Activated naive CD4-positive, alpha-beta T cell treated with anti-CD3 and anti-CD28 coated beads, Interleukin-2, amount 10 ng/mL, durations not matched to agents 7 days and 5 days (primary cell): ENCODE measurements at regions not wholly inside any gene's neighbourhood (a gene's known extent, or its start where the extent isn't known, plus 50 kb on each side); places are given as distances from the start of the nearest gene placed in this dataset.

Experiments used
- CTCF ChIA-PET: fragments of 350-600 bp; sonication (Branson Sonifier 250); formaldehyde crosslinking; loops from one replicate; lab custom pipeline; 2021; ENCODE audit warnings: antibody characterized with exemption; lab: Charles Lee
- DNase-seq: peaks from one replicate; pipeline ENCODE4 v3.0.0-alpha.2; 2020
- H3K27ac Mint-ChIP-seq: one replicate; pipeline ENCODE4 v1.8.0; 2021; ENCODE audit warnings: mild to moderate bottlenecking, moderate library complexity, mixed read lengths
- H3K27me3 Mint-ChIP-seq: one replicate; pipeline ENCODE4 v1.8.0; 2021; ENCODE audit warnings: mild to moderate bottlenecking, mixed read lengths
- H3K36me3 Mint-ChIP-seq: one replicate; pipeline ENCODE4 v1.8.0; 2021; ENCODE audit warnings: mixed read lengths
- H3K4me1 Mint-ChIP-seq: one replicate; pipeline ENCODE4 v1.8.0; 2021; ENCODE audit warnings: mixed read lengths
- H3K4me3 Mint-ChIP-seq: one replicate; pipeline ENCODE4 v1.8.0; 2021; ENCODE audit warnings: mild to moderate bottlenecking, moderate library complexity, mixed read lengths
- H3K9me3 Mint-ChIP-seq: one replicate; pipeline ENCODE4 v1.8.0; 2021; ENCODE audit warnings: mixed read lengths

DNA sequence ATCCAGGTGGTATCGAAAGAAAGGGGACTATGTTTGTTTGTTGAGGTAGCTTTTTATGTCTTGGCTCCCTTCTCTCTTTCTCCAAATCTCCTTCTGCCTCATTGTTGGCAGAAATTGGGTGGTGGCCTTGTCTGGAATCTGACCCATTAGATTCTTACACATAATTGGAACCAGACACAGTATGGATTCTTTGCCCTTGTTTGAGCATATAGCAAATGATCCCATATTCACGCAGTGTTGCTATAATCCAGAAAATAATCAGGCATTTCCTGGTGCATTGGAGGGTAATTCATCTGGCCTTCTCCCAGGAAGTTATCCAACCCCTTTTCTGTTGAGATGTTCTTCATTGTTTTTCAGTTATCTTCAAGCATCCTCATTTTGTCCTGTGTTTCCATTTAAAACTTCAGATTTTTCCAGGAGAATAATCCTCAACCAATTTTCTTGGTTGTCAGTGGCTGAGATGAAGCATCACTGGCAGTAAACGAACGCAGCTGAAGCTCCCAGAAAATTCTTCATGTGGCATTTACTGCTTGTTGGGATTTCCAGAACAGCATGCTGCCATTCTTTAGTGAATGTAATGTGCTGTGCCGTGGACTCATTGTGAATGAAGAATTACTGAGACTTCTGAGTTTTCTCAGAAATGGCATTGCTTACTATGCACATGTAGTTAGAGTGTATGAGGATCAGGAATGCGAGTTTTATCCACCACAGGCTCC lies 70.5 kb upstream of the NTRK2 start:
- Mint-ChIP-seq H3K27me3 (no peaks in the 10 kb centered on the region), H3K9me3 (peaks cover 7% of the 10 kb centered on the region), H3K4me1 (peaks cover 3% of the 10 kb centered on the region), H3K27ac (no peak overlapping the region), H3K36me3 (no peaks in the 10 kb centered on the region), H3K4me3 (no peak overlapping the region)
- CTCF ChIA-PET: no interaction called here
- no peak for DNase-seq

DNA sequence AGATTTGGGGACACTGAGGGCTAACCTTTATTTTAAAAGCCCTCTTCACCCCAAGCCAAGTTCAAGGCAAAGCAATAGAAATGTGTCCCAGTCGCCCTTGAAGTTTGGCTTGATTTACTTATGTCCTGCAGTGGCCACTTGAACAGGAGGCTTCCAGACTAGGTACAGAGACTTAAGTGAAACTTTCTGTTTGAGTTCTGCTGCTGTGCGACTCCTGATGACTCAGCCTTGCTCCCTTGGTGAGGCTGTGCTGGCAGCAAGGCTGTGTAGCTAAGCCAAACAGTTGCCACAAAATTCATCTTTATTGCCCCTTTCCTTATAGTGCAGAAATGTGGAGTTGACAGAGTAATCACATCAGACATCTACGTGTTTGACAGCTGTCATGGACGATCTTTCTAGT lies 68.8 kb upstream of the NTRK2 start:
- no peak for DNase-seq
- CTCF ChIA-PET: no interaction called here
- no peak overlapping the region for H3K27ac Mint-ChIP-seq
- no peak overlapping the region for H3K4me3 Mint-ChIP-seq
- H3K9me3 Mint-ChIP-seq: peaks cover 7% of the 10 kb centered on the region
- no peaks in the 10 kb centered on the region for H3K36me3 Mint-ChIP-seq
- peaks cover 3% of the 10 kb centered on the region for H3K4me1 Mint-ChIP-seq
- peaks cover 3% of the 10 kb centered on the region for H3K27me3 Mint-ChIP-seq

DNA sequence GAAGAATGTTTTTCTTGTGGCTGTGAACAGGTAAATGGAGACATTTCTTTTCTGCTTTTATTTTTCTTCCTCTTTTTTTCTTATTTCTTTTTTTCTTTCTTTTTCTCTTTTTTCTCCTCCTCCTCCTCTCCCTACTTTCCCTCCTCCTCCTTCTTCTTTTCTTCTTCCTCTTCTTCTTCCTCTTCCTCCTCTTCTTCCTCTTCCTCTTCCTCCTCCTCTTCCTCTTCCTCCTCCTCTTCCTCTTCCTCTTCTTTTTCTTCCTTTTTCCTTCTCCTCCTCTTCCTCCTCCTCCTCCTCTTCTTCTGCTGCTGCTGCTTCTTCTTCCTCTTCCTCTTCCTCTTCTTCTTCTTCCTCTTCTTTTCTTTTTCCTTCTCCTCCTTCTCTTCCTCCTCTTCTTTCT lies 65.3 kb upstream of the NTRK2 start:
- CTCF ChIA-PET: no interaction called here
- H3K27ac Mint-ChIP-seq: no peak overlapping the region
- no peak for DNase-seq
- peaks cover 3% of the 10 kb centered on the region for H3K27me3 Mint-ChIP-seq
- peaks cover 4% of the 10 kb centered on the region for H3K9me3 Mint-ChIP-seq
- H3K4me3 Mint-ChIP-seq: no peak overlapping the region
- no peaks in the 10 kb centered on the region for H3K36me3 Mint-ChIP-seq
- no peaks in the 10 kb centered on the region for H3K4me1 Mint-ChIP-seq

DNA sequence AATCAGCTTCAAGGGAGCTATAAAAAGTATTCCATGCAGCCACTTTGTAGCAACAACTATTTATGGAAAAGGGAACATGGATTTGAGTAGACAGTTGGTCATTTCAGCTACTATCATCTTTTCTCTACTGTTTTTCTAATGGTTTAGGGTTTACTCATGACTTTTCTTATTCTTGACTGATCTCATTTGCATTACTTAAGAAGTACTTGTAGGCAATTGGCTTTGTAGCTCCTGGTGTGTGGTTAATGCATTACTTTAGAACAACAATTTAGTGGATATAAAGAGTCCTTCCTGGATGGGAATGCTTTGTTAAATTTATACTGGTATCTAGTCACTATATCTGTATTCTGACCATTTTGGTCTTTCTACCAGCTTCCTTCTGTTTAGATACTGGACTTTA lies 59.8 kb upstream of the NTRK2 start:
- CTCF ChIA-PET: no interaction called here
- no peak for DNase-seq
- H3K27ac Mint-ChIP-seq: no peak overlapping the region
- no peaks in the 10 kb centered on the region for H3K36me3 Mint-ChIP-seq
- no peaks in the 10 kb centered on the region for H3K4me1 Mint-ChIP-seq
- H3K27me3 Mint-ChIP-seq: no peaks in the 10 kb centered on the region
- H3K9me3 Mint-ChIP-seq: no peaks in the 10 kb centered on the region
- H3K4me3 Mint-ChIP-seq: no peak overlapping the region

DNA sequence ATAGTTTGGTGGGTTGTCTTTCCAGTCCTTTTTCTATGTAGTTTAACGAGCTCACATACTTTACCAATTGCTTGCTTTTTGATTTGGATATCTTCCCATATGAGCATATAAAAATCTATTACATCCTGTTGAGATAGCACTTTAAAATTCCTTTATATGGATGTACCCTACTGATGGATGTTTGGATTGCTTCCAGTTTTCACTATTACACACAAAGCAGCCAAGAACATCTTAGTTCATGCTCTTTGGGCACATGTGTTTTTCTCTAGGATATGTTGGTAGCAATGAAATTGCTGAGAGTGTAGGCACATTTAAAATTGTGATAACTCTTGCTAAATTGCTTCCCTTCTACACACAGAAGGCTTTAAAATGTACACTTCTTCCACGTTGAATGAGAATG lies 56.1 kb upstream of the NTRK2 start:
- no peaks in the 10 kb centered on the region for H3K36me3 Mint-ChIP-seq
- CTCF ChIA-PET: no interaction called here
- H3K27ac Mint-ChIP-seq: no peak overlapping the region
- DNase-seq: no peak
- H3K27me3 Mint-ChIP-seq: no peaks in the 10 kb centered on the region
- H3K9me3 Mint-ChIP-seq: no peaks in the 10 kb centered on the region
- no peaks in the 10 kb centered on the region for H3K4me1 Mint-ChIP-seq
- H3K4me3 Mint-ChIP-seq: no peak overlapping the region

DNA sequence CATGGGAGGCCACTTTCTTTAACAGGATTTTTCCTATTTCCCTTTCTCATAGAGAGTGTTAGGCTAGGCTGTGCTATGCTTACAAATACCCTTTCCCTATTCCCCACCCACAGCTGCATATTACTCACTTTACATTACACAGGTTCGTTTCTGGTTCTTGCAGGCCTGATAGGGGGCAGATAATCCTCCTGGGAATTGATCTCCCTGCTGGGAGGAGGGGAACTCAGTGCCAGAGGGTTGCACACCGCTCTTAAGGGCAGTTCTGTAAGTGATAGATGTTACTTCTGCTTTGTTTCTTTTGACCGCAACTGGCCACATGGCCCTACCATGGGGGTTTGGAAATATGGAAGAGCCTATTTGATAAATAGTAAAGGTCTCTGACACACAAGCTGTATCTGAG lies 54.0 kb upstream of the NTRK2 start:
- Mint-ChIP-seq H3K27ac (no peak overlapping the region), H3K4me3 (no peak overlapping the region), H3K4me1 (no peaks in the 10 kb centered on the region), H3K27me3 (no peaks in the 10 kb centered on the region), H3K9me3 (no peaks in the 10 kb centered on the region), H3K36me3 (no peaks in the 10 kb centered on the region)
- CTCF ChIA-PET: no interaction called here
- DNase-seq: no peak

DNA sequence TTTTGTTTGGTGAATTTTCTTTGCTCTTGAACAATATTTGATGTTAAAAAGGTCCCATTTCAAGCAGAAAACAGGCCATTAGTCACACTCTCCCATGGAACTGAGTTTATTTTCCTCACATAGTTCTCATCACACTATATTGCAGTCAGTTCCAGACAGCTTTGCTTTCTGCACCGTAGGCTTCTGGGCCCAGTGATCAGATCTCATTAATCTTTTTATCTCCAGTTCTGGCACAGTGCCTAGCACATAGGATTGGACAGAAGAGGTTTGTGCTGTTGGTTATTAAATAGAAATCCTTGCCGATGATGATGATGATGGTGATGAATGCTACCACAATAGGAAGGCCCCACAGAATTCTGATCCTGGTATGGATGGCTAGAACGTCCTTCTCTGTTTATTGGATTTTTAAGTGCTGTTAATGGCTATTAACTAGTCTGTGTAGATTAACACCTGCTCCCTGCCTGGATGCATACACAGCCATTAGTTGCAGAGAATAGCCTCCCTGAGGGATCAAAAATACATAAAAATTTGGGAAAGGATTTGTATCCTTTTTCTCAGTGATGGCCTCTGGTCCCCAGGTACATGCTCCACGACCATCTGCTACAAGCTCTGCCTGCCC lies 52.0 kb upstream of the NTRK2 start:
- DNase-seq: no peak
- Mint-ChIP-seq H3K9me3 (no peaks in the 10 kb centered on the region), H3K27ac (no peak overlapping the region), H3K27me3 (no peaks in the 10 kb centered on the region), H3K4me1 (no peaks in the 10 kb centered on the region), H3K4me3 (no peak overlapping the region), H3K36me3 (no peaks in the 10 kb centered on the region)
- CTCF ChIA-PET: interaction anchor here (0.9 kb wide), 1 partner anchor 29 kb away, joined by 3 read pairs; no protein-coding TSS in a partner anchor
